HG02623 (cell line): ENCODE measurements at regions not wholly inside any gene's neighbourhood (a gene's known extent, or its start where the extent isn't known, plus 50 kb on each side); places are given as distances from the start of the nearest gene placed in this dataset.

Experiments
- ATAC-seq: cut with Tn5 transposase; IDR thresholded peaks from one replicate; pipeline ENCODE4 v1.9.1; 2021; ENCODE audit warnings: moderate library complexity; ENCODE audit not compliant: unreplicated experiment

GRCh38 chr10:89153971-89154370, 53.1 kb downstream of the CH25H start:
- no peak for ATAC-seq

GRCh38 chr10:89153116-89153515, 54.0 kb downstream of the CH25H start:
- no peak for ATAC-seq

DNA sequence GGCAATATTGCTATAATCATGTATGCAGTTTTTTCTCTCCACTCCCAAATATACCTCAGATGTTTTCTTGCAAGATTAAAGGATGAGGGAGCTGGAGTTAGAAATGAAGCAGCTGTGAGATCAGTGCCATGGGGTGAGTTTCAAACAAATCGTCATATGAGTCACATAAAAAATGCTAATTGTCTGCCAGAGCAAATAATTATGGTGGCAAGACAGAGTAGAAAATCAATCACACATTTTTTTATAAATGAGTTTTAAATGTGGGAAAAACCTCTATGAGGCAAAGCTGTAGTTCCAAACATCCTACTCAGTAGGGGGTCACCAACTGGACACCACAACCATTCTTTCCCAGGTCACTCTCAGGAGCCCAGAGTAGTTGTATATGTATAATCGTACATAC, 55.3 kb downstream of the CH25H start:
- ATAC-seq = no peak

- ATAC-seq = no peak
These were observed 59.1 kb downstream of the CH25H start for GRCh38 chr10:89148061-89148460.

GRCh38 chr10:89147256-89147655, 59.9 kb downstream of the CH25H start:
- no peak for ATAC-seq

- ATAC-seq = no peak
These were observed 62.3 kb downstream of the CH25H start for GRCh38 chr10:89144836-89145235.

DNA sequence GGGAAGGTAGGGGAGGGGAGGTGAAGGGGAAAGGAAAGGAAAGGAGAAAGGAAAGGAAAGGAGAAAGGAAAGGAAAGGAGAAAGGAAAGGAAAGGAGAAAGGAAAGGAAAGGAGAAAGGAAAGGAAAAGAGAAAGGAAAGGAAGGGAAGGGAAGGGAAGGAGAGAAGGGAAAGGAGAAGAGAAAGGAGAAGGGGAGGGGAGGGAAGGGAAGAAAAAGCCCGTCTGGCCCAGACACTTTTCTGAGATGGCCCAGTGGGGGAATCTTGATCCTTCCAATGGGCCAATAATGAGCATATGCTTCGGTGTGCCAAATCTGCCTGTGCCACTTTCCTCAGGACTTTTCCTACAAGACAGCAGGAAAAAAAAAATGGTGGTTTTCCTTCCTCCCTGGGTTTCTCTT, 64.5 kb downstream of the CH25H start:
- no peak for ATAC-seq

DNA sequence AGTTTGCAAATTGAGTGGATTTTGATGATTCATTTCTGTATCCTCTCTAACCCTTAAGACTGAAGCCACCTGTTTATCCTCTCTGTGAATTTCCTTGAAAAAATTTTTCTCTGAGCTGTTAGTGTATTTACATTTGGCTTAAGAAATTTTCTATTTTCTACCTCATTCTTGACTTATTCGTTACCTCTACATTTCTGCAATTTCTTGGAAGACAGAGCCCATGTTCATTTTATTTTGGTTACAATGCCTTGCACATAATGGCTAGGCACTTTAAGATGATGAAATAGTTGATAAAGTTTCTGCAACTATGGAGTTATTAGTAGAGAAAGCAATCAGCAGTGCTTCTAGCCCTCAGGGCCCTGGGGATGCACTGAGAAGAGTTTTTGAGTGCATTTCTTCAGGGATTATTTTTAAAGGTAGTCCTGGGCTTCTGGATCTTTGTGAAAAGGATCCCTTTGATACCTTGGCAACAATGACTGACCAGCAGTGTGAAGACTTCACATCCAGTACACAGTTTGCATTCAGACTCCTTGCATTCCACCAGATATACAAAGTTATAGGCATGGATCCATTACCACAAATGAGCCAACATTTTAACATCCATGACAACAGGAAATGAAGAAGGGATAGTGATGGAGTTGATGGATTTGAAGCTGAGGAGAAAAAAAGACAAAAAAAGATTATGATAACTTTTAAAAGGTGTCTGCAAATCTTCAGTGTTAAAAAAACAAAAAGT, 68.2 kb downstream of the CH25H start:
- no peak for ATAC-seq

- peak; percentile 52 for ATAC-seq
These were observed 72.2 kb downstream of the CH25H start for GRCh38 chr10:89134963-89135362.

DNA sequence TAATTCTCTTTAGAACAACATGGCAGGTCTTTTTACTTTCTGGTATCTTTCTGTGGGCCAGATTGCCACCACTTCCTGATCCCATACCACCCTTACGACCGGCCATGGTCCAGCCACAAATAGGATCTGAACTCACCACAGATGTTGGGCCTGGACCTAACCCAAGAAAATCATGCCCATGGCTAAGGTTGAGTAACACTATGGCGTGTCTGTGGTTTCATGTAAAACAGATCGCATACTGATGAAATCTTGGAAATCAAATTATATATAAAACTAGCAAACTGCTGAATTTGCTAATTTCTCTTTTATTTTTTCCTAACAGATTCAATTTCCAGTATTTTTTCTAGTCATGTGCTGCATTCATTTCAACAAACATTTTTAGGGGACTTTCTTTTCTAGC, 77.2 kb downstream of the CH25H start:
- ATAC-seq = no peak

DNA sequence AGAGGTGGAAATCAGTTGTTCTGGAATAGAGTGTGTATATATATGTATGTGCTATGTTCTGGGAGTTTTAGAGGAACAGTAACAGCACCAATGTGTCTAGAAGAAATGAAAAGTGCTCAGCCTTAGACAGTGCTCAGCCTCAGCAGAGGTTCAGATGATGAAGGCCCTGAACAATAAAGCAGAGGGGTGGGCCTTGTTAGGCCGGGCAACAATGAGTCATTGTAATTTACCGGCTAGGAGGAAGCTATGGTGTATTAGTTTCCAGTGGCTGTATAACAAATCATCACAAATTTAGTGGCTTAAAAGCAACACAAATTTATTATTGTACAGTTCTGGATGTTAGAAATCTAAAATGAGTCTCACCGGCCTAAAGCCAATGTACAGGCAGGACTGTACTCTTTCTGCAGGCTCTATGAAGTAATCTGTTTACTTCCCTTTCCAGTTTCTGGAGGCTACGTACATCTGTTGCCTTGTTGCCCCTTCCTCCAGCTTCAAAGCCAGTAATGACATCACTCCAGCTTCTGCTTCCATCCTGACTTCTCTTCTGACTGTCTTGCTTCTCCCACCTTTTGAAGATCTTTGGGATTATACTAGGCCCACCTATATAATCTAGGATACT, 84.6 kb downstream of the CH25H start:
- no peak for ATAC-seq

DNA sequence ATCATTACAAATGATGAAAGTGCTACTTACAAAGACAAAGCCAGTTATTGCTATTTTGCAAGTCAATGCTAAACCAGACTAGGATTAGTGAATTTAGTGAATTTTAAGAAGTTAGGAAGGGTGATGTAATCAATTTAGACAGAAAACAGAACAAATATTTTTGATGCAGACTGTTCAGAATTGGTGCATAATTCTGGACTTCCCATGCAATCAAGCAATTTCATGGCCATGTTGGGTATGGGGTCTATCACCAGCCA, 85.4 kb downstream of the CH25H start:
- no peak for ATAC-seq

DNA sequence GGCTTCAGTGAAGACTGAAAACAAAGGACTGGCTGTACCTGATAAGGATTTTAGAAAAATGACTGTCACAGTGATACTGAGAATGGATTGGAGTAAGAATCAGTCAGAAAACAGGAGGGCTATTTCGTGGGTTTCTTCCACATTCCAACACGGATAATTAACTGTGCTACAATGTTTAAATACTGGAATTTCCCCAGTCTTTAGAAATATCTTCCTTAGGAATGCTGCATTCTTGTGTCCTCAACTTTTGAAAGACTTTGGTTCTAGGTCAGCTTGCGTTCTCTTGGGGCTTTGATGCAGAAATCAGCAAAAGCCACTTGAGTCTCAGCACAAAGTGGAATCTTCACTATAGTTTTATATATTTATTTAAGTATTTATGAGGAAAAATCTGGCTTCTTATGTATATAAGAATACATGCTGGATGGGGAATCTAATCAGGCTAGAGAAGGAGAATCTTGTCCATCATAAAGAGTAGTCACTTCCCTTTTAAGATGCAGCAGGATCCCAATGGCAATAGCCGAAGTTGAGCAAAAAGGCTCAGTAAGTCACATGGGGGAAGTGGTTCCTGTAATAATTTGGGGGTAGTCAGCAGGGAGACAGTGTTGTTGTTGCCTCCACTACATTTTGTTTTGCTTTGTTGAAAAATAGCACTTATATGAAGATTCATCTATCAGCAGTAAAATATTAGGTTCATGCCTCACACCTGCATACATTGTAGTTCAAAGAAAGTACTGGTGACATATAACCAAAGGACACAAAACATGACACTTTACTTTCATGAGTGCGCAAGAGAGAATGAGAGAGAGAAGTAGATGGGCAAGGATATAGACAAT, 86.0 kb downstream of the CH25H start:
- no peak for ATAC-seq

GRCh38 chr10:89119651-89120050, 87.5 kb downstream of the CH25H start:
- no peak for ATAC-seq

DNA sequence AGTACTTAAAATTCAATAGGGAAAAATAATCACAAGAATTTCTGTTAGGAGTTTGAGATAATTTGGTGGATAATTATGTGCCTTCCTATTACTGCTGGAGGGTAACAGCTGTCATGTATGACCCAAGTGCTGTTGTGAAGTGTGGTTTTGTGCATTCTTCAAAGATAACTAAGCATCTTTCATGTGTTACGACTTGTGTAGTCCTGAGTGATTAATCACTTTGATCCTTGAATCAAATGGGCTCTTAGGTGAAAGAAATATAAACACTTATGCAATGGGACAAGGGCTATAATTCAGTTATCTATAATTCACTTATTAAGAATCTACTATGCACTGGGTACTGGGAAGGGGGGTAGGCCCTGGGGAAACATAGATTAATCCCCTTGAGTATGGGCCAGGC, 89.0 kb downstream of the CH25H start:
- no peak for ATAC-seq

- ATAC-seq = no peak
These were observed 91.1 kb downstream of the CH25H start for GRCh38 chr10:89115876-89116627.

DNA sequence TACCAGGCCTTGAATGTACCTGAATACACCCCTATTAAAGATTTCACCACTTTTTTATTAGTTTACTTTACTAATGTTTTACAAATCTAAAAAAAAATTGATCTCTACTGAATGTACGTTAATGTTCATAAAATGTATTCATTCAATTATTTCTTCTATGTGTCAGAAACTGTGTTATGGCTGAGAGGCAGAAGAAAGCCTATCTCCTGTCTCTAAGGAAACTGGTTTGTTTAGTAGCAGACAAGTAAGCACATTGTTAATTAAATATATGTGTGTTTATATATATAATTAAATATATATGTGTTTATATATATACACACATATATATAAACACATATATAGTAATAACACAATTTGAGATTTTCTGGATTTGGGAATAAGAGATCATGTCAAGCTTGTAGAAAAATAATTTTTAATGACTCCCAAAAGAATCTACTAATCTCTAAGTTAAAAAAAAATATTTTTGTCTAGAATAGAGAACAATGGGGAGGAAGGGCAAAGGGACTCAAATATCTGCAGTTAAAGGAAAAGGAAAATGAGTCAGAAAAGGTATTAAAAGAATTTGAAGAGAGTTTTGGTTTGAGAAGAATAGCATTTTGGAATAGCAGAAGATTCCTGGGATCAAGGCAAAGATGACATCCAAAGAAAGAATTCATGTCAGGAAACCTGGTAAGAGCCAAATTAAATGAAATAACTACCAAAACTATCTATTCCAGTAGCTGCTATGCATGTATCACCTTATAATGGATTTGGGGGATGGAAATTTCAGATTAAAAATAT, 92.1 kb downstream of the CH25H start:
- ATAC-seq = no peak

- ATAC-seq = no peak
These were observed 104.4 kb downstream of the CH25H start for GRCh38 chr10:89102735-89103134.

DNA sequence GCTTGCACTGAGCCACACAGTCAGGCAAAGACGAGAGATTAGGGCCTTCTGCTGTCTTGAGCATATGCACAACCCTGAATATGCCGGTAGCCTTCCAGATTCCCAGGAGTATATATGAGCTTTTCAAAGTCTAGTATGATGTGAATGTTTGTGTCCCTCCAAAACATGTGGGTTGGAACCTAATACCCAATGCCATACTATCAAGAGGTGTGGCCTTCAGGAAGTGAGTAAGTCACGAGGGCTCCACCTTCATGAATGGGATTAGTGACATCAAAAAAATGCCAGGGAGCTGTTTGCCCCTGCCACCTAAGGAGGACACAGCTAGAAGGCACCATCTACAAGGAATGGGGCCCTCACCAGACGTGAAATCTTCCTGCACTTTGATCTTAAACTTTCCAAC, 105.2 kb downstream of the CH25H start:
- no peak for ATAC-seq

DNA sequence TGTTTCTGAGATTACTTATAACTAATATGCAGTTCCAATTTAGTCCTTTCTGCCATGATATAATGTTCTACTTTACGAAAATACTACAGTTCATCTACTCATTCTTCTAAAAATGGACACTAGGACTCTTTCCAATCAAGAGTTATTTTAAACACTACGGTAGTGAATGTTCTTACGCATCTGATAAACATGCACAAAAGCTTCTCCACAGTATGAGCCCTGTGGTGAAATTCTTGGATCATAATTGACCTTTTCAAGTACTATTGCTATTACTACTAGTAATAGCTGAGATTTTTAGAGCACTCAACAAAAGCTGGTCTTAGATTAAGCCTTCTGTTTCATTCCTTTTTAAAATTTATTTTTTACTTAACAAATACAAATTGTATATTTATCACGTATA, 106.4 kb downstream of the CH25H start:
- ATAC-seq = no peak

DNA sequence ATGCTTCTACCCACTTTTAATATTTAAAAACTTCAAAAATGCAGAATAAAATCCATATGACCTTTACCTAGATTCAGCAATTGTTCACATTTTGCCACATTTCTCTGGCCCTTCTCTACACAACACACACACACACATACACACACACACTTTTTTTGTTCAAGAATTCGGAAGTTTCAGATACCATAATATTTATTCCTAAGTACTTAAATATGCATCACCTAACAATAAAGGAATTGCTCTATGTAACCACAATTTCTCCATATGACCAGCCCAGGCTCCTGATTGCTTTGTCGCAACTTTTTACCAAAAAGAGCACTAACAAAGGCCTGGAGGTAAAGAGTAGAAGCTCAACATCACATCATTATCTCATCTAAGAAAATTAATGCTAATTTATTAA, 106.6 kb downstream of the FAS start:
- no peak for ATAC-seq
